GM19463 (cell line): ENCODE measurements at regions not wholly inside any gene's neighbourhood (a gene's known extent, or its start where the extent isn't known, plus 50 kb on each side); places are given as distances from the start of the nearest gene placed in this dataset.
A peak's percentile ranks its signal among the peaks of the same experiment; 100 is the strongest.
"Not testable (repeated sequence)": the region's sequence is repeated elsewhere in the genome, so short reads cannot be mapped to it uniquely, and the experiment has no call there.

Experiments
- ATAC-seq: cut with Tn5 transposase; IDR thresholded peaks from one replicate; pipeline ENCODE4 v1.9.1; 2021; ENCODE audit warnings: mild to moderate bottlenecking, moderate library complexity; ENCODE audit not compliant: unreplicated experiment

GRCh38 chr5:62240494-62240893 lies 65.5 kb upstream of the KIF2A start:
- not testable (repeated sequence) for ATAC-seq

GRCh38 chr5:62242000-62242399 lies 64.0 kb upstream of the KIF2A start:
- ATAC-seq: not testable (repeated sequence)

- not testable (repeated sequence) for ATAC-seq
Measured at GRCh38 chr5:62243046-62243445, 63.0 kb upstream of the KIF2A start.

DNA sequence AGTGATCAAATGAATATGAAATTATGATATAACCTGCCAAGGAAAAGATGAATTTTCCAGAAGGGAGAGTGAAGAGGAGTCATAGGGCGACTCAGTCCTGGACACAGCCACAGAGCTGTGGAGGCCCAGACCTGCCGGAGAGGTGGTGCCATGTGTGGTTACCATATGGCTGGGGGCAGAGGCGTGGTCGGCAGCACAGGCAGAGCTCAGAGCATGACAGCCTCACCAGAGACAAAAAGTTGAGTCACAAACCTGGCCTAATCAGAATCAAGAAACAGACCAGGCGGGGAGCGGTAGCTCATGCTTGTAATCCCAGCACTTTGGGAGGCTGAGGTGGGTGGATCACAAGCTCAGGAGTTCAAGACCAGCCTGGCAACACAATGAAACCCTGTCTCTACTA lies 57.8 kb upstream of the KIF2A start:
- not testable (repeated sequence) for ATAC-seq

- not testable (repeated sequence) for ATAC-seq
Measured at GRCh38 chr5:62250085-62250484, 55.9 kb upstream of the KIF2A start.

DNA sequence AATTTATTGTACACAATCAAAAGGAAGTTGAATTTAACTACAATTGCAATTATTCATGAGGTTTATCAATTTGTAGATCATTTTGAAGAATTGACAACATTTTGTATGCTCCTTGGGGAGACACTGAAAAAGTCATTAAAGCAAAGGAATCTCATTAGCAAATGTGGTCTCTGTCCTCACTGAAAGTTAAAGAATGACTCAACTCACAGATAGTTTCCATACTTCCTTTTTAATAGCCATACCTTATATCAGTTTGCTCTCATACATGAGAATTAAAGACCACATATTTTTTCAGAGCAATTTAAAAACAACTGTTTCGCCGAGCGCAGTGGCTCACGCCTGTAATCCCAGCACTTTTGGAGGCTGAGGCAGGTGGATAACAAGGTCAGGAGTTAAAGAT lies 55.1 kb upstream of the KIF2A start:
- not testable (repeated sequence) for ATAC-seq

DNA sequence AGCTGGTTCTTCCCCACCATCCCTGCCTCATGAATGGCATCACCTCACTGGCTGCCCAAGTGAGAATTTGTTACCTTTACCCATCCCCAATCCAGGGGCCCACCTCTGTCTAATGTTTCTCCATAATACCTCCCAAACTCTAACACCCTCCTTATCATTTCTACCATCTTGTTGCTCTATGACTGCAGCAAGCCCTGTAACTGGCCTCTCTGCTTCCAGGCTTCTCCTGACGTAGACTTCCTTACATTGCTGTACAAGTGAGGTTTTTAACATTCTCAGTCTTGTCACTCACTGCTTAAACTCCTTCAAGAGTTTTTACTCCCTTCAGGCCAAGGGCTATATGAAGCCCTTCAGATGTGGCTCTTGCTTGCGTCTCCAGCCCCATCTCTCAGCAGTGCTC lies 53.5 kb upstream of the KIF2A start:
- not testable (repeated sequence) for ATAC-seq

- ATAC-seq: not testable (repeated sequence)
Measured at GRCh38 chr5:62255551-62255950, 50.5 kb upstream of the KIF2A start.

GRCh38 chr5:62256161-62257019 lies 49.6 kb upstream of the KIF2A start:
- peak; percentile 64 for ATAC-seq
